ENCODE measurements at regions not wholly inside any gene's neighbourhood (a gene's known extent, or its start where the extent isn't known, plus 50 kb on each side); places are given as distances from the start of the nearest gene placed in this dataset.
A peak's percentile ranks its signal among the peaks of the same experiment; 100 is the strongest.

- no peaks in the 10 kb centered on the region for H3K36me3 ChIP-seq (ENCODE audit: control insufficient read depth, insufficient read depth, low read length)
- H3K4me3 ChIP-seq (ENCODE audit: low read depth, low read length), result no peak overlapping the region
- no peaks in the 10 kb centered on the region for H3K9me3 ChIP-seq (ENCODE audit: control insufficient read depth, insufficient read depth, low read length)
- peak in 2 of 6 donors; percentile 30 to 36 for DNase-seq (ENCODE audit: low read depth in 4 of 6, low spot score in 6 of 6)
- H3K4me1 ChIP-seq (ENCODE audit: control insufficient read depth, insufficient read depth, low read length), result no peaks in the 10 kb centered on the region
- WGBS (ENCODE audit: insufficient coverage), result 45% methylated on average over 4 of the region's 6 CpGs
- H3K27me3 ChIP-seq (ENCODE audit: control insufficient read depth, insufficient read depth, low read length), result no peaks in the 10 kb centered on the region
- H3K27ac ChIP-seq (ENCODE audit: low read depth, low read length), result no peak overlapping the region
These were observed 426.4 kb upstream of the MPDZ start for GRCh38 chr9:13705918-13706317.

DNA sequence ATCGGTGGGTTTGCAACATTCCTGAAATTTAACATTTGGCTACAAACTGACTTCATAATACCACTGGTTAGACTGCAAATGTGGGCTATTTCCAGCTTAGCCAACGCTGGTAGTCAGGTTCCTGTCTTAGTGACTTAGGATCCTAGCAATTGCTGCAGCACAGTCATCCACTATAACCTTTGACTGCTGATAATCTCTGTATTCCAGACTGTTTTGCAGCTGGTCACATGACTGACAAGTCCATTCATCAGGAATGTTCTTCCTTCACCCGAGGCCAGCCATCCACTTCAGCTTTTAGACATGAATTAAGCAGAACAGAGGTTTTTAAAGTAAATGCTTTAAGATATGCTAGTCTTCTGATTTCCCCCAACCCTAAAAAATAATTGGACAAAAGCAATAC is 425.9 kb upstream of the MPDZ start:
- H3K4me3 ChIP-seq (ENCODE audit: low read depth, low read length), result no peak overlapping the region
- no peak overlapping the region for H3K27ac ChIP-seq (ENCODE audit: low read depth, low read length)
- no peak for DNase-seq (ENCODE audit: low read depth in 4 of 6, low spot score in 6 of 6)
- WGBS (ENCODE audit: insufficient coverage), result 100% methylated on average over 2 of the region's 3 CpGs
- no peaks in the 10 kb centered on the region for H3K36me3 ChIP-seq (ENCODE audit: control insufficient read depth, insufficient read depth, low read length)
- H3K4me1 ChIP-seq (ENCODE audit: control insufficient read depth, insufficient read depth, low read length), result no peaks in the 10 kb centered on the region
- H3K9me3 ChIP-seq (ENCODE audit: control insufficient read depth, insufficient read depth, low read length), result no peaks in the 10 kb centered on the region
- H3K27me3 ChIP-seq (ENCODE audit: control insufficient read depth, insufficient read depth, low read length), result no peaks in the 10 kb centered on the region

GRCh38 chr9:13690595-13690994 is 411.1 kb upstream of the MPDZ start:
- DNase-seq (ENCODE audit: low read depth in 4 of 6, low spot score in 6 of 6), result no peak
- Histone ChIP-seq H3K9me3 (ENCODE audit: control insufficient read depth, insufficient read depth, low read length) (peaks cover 2% of the 10 kb centered on the region), H3K4me3 (ENCODE audit: low read depth, low read length) (no peak overlapping the region), H3K27me3 (ENCODE audit: control insufficient read depth, insufficient read depth, low read length) (no peaks in the 10 kb centered on the region), H3K27ac (ENCODE audit: low read depth, low read length) (no peak overlapping the region), H3K4me1 (ENCODE audit: control insufficient read depth, insufficient read depth, low read length) (no peaks in the 10 kb centered on the region), H3K36me3 (ENCODE audit: control insufficient read depth, insufficient read depth, low read length) (no peaks in the 10 kb centered on the region)
- WGBS (ENCODE audit: insufficient coverage), result no CpG with 5 or more reads among the region's 1 CpG

GRCh38 chr9:13689925-13690324 is 410.4 kb upstream of the MPDZ start:
- Histone ChIP-seq H3K4me1 (ENCODE audit: control insufficient read depth, insufficient read depth, low read length) (no peaks in the 10 kb centered on the region), H3K27me3 (ENCODE audit: control insufficient read depth, insufficient read depth, low read length) (no peaks in the 10 kb centered on the region), H3K4me3 (ENCODE audit: low read depth, low read length) (no peak overlapping the region), H3K27ac (ENCODE audit: low read depth, low read length) (no peak overlapping the region), H3K9me3 (ENCODE audit: control insufficient read depth, insufficient read depth, low read length) (peaks cover 2% of the 10 kb centered on the region), H3K36me3 (ENCODE audit: control insufficient read depth, insufficient read depth, low read length) (no peaks in the 10 kb centered on the region)
- no peak for DNase-seq (ENCODE audit: low read depth in 4 of 6, low spot score in 6 of 6)
- no CpG with 5 or more reads among the region's 2 CpGs for WGBS (ENCODE audit: insufficient coverage)

GRCh38 chr9:13688990-13689600 is 409.6 kb upstream of the MPDZ start:
- H3K27me3 ChIP-seq (ENCODE audit: control insufficient read depth, insufficient read depth, low read length), result no peaks in the 10 kb centered on the region
- no peaks in the 10 kb centered on the region for H3K4me1 ChIP-seq (ENCODE audit: control insufficient read depth, insufficient read depth, low read length)
- WGBS (ENCODE audit: insufficient coverage), result no CpG with 5 or more reads among the region's 1 CpG
- H3K9me3 ChIP-seq (ENCODE audit: control insufficient read depth, insufficient read depth, low read length), result peaks cover 2% of the 10 kb centered on the region
- H3K36me3 ChIP-seq (ENCODE audit: control insufficient read depth, insufficient read depth, low read length), result no peaks in the 10 kb centered on the region
- peak in 2 of 6 donors; percentile 20 to 25 for DNase-seq (ENCODE audit: low read depth in 4 of 6, low spot score in 6 of 6)
- H3K27ac ChIP-seq (ENCODE audit: low read depth, low read length), result peak overlapping the region; percentile 57
- H3K4me3 ChIP-seq (ENCODE audit: low read depth, low read length), result no peak overlapping the region

DNA sequence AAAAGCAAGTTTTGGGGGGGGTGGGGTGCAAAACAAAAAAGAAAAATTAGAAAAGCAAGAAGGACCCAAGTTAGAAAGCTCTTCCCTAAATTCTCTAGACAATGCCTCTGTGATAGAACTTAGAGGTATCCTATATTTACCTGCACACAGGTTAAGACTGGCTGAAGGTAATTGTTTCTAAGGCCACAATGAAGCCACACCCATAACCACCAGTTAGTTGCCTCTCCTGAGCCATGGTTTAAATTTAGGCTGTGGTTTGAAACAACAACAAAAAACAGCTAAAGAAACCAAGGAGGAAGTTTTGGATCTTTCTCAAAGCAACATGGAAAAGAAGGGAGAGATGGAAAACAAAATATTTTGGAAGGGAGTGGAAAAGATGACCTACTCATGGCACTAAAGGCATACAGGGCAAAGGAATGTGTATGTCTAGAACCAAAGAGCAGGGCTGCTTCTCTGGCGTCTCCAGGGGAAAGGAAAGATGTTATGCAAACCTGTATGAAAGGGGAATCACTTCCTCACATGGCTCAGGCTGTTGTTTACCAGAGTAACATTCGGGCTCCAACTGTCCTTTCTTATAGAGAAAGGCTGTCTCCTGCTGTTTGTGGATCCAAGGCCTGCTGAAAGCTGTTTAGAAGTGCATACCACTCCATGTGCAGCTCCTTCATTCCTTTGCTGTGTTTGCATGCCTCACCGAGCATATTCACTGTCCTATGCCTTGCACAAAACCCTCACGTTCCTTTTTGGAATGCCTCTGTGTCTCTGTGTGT is 408.9 kb upstream of the MPDZ start:
- H3K36me3 ChIP-seq (ENCODE audit: control insufficient read depth, insufficient read depth, low read length), result no peaks in the 10 kb centered on the region
- peak in 2 of 6 donors; percentile 3 to 43 for DNase-seq (ENCODE audit: low read depth in 4 of 6, low spot score in 6 of 6)
- H3K27me3 ChIP-seq (ENCODE audit: control insufficient read depth, insufficient read depth, low read length), result no peaks in the 10 kb centered on the region
- peak overlapping the region; percentile 57 for H3K27ac ChIP-seq (ENCODE audit: low read depth, low read length)
- no peaks in the 10 kb centered on the region for H3K4me1 ChIP-seq (ENCODE audit: control insufficient read depth, insufficient read depth, low read length)
- 11% methylated on average over 3 of the region's 4 CpGs for WGBS (ENCODE audit: insufficient coverage)
- H3K4me3 ChIP-seq (ENCODE audit: low read depth, low read length), result no peak overlapping the region
- peaks cover 2% of the 10 kb centered on the region for H3K9me3 ChIP-seq (ENCODE audit: control insufficient read depth, insufficient read depth, low read length)

GRCh38 chr9:13684656-13685055 is 405.2 kb upstream of the MPDZ start:
- no peak overlapping the region for H3K4me3 ChIP-seq (ENCODE audit: low read depth, low read length)
- no peaks in the 10 kb centered on the region for H3K27me3 ChIP-seq (ENCODE audit: control insufficient read depth, insufficient read depth, low read length)
- no peak for DNase-seq (ENCODE audit: low read depth in 4 of 6, low spot score in 6 of 6)
- no peak overlapping the region for H3K27ac ChIP-seq (ENCODE audit: low read depth, low read length)
- H3K9me3 ChIP-seq (ENCODE audit: control insufficient read depth, insufficient read depth, low read length), result peaks cover 2% of the 10 kb centered on the region
- WGBS (ENCODE audit: insufficient coverage), result no CpG with 5 or more reads among the region's 2 CpGs
- no peaks in the 10 kb centered on the region for H3K4me1 ChIP-seq (ENCODE audit: control insufficient read depth, insufficient read depth, low read length)
- no peaks in the 10 kb centered on the region for H3K36me3 ChIP-seq (ENCODE audit: control insufficient read depth, insufficient read depth, low read length)

- 80% methylated on average over 1 of the region's 1 CpG for WGBS (ENCODE audit: insufficient coverage)
- DNase-seq (ENCODE audit: low read depth in 4 of 6, low spot score in 6 of 6), result no peak
- no peaks in the 10 kb centered on the region for H3K36me3 ChIP-seq (ENCODE audit: control insufficient read depth, insufficient read depth, low read length)
- no peaks in the 10 kb centered on the region for H3K9me3 ChIP-seq (ENCODE audit: control insufficient read depth, insufficient read depth, low read length)
- H3K27me3 ChIP-seq (ENCODE audit: control insufficient read depth, insufficient read depth, low read length), result no peaks in the 10 kb centered on the region
- no peaks in the 10 kb centered on the region for H3K4me1 ChIP-seq (ENCODE audit: control insufficient read depth, insufficient read depth, low read length)
- no peak overlapping the region for H3K4me3 ChIP-seq (ENCODE audit: low read depth, low read length)
- H3K27ac ChIP-seq (ENCODE audit: low read depth, low read length), result no peak overlapping the region
These were observed 398.3 kb upstream of the MPDZ start for GRCh38 chr9:13677801-13678200.

GRCh38 chr9:13675638-13676000 is 396.1 kb upstream of the MPDZ start:
- Histone ChIP-seq H3K27me3 (ENCODE audit: control insufficient read depth, insufficient read depth, low read length) (no peaks in the 10 kb centered on the region), H3K36me3 (ENCODE audit: control insufficient read depth, insufficient read depth, low read length) (no peaks in the 10 kb centered on the region), H3K4me3 (ENCODE audit: low read depth, low read length) (no peak overlapping the region), H3K4me1 (ENCODE audit: control insufficient read depth, insufficient read depth, low read length) (no peaks in the 10 kb centered on the region), H3K27ac (ENCODE audit: low read depth, low read length) (no peak overlapping the region), H3K9me3 (ENCODE audit: control insufficient read depth, insufficient read depth, low read length) (no peaks in the 10 kb centered on the region)
- 32% methylated on average over 2 of the region's 2 CpGs for WGBS (ENCODE audit: insufficient coverage)
- no peak for DNase-seq (ENCODE audit: low read depth in 4 of 6, low spot score in 6 of 6)

All from spinal cord (tissue), 9 donors.